ACHN (cell line): ENCODE measurements at regions not wholly inside any gene's neighbourhood (a gene's known extent, or its start where the extent isn't known, plus 50 kb on each side); places are given as distances from the start of the nearest gene placed in this dataset.

Experiments used
- DNase-seq: peaks from one replicate; pipeline ENCODE4 v3.0.0-alpha.2; 2015
- in situ Hi-C: cut with HindIII; loops from 2 replicates; pipeline ENCODE4 v1.10.0; 2017; ENCODE audit warnings: low sequenced_read_pairs, low pct_ligation_motif_present, low pct_unique_long_range_greater_than_20kb

GRCh38 chr12:105451798-105452197, 121.3 kb downstream of the C12orf75 start:
- DNase-seq = no peak
- in situ Hi-C loops = no loop called here

- no peak for DNase-seq
- in situ Hi-C loops = no loop called here
Measured at GRCh38 chr12:105453316-105453715, 122.8 kb downstream of the C12orf75 start.

GRCh38 chr12:105454688-105455087, 124.2 kb downstream of the C12orf75 start:
- in situ Hi-C loops = no loop called here
- no peak for DNase-seq

- DNase-seq = no peak
- in situ Hi-C loops = no loop called here
Measured at GRCh38 chr12:105455261-105455660, 124.8 kb downstream of the C12orf75 start.

GRCh38 chr12:105457026-105457425, 126.5 kb downstream of the C12orf75 start:
- no peak for DNase-seq
- in situ Hi-C loops = no loop called here

- no peak for DNase-seq
- in situ Hi-C loops = no loop called here
Measured at GRCh38 chr12:105459760-105460330, 129.4 kb downstream of the C12orf75 start.

GRCh38 chr12:105461271-105461943, 130.9 kb downstream of the C12orf75 start:
- no peak for DNase-seq
- in situ Hi-C loops = no loop called here

- DNase-seq = no peak
- in situ Hi-C loops = no loop called here
Measured at GRCh38 chr12:105461944-105462762, 131.7 kb downstream of the C12orf75 start.

GRCh38 chr12:105462831-105463230, 132.3 kb downstream of the C12orf75 start:
- DNase-seq = no peak
- in situ Hi-C loops = no loop called here

GRCh38 chr12:105464406-105464805, 133.9 kb downstream of the C12orf75 start:
- in situ Hi-C loops = no loop called here
- DNase-seq = no peak

- no peak for DNase-seq
- in situ Hi-C loops = no loop called here
Measured at GRCh38 chr12:105466231-105466900, 135.9 kb downstream of the C12orf75 start.

GRCh38 chr12:105466901-105467598, 136.6 kb downstream of the C12orf75 start:
- no peak for DNase-seq
- in situ Hi-C loops = no loop called here

GRCh38 chr12:105467710-105468366, 137.3 kb downstream of the C12orf75 start:
- in situ Hi-C loops = no loop called here
- no peak for DNase-seq

- DNase-seq = no peak
- in situ Hi-C loops = no loop called here
Measured at GRCh38 chr12:105468464-105468863, 138.0 kb downstream of the C12orf75 start.

- DNase-seq = no peak
- in situ Hi-C loops = no loop called here
Measured at GRCh38 chr12:105469211-105469610, 138.7 kb downstream of the C12orf75 start.

GRCh38 chr12:105469701-105470100, 139.2 kb downstream of the C12orf75 start:
- in situ Hi-C loops = no loop called here
- DNase-seq = no peak

GRCh38 chr12:105470102-105470501, 139.6 kb downstream of the C12orf75 start:
- in situ Hi-C loops = no loop called here
- DNase-seq = no peak

GRCh38 chr12:105470601-105471000, 140.1 kb downstream of the C12orf75 start:
- in situ Hi-C loops = no loop called here
- DNase-seq = no peak
